Activated T-cell treated with anti-CD3 and anti-CD28 coated beads for 4 hours (primary cell): ENCODE measurements at regions not wholly inside any gene's neighbourhood (a gene's known extent, or its start where the extent isn't known, plus 50 kb on each side); places are given as distances from the start of the nearest gene placed in this dataset.

Experiments used
- DNase-seq: peaks from one replicate; pipeline ENCODE4 v3.0.0-alpha.2; 2020

GRCh38 chr7:42479816-42480633 is 243.0 kb upstream of the GLI3 start:
- no peak for DNase-seq

DNA sequence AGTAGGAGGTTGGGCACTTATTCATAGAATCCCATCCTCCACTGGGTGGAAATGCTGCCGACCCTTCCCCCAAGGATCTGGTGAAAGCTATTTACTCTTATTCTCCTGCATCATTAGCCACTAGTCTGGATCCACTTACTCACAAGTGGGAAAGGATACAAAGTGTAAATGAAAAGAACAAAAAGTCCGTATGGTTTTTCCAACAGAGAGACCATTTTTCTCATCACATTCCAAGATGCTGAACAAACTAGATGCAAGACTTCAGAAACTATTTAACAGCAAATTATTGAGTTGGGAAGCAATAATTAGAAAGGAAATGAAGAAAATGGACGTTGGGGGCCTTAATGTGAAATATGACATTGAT is 242.4 kb upstream of the GLI3 start:
- DNase-seq = no peak

DNA sequence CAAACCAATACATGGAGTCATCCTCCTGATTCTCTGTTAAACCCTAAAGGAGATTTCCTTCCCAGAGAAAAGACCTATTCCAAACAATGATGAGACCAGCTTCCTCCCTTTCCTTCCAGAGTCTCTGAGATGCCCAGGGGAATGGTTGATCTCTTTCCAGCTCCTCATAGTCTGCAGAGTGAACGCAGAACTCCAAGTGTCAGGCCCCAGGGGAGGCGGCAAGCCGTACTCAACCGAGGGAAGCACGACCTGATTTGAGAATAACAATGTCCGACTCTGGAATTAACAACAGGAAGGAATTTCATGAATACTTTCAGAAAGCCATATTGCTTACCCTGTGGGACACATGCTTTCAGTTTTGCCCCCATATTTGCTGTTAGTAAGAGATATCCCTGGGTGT is 241.7 kb upstream of the GLI3 start:
- no peak for DNase-seq

- no peak for DNase-seq
Observed at GRCh38 chr7:42476255-42476654, 239.2 kb upstream of the GLI3 start.

DNA sequence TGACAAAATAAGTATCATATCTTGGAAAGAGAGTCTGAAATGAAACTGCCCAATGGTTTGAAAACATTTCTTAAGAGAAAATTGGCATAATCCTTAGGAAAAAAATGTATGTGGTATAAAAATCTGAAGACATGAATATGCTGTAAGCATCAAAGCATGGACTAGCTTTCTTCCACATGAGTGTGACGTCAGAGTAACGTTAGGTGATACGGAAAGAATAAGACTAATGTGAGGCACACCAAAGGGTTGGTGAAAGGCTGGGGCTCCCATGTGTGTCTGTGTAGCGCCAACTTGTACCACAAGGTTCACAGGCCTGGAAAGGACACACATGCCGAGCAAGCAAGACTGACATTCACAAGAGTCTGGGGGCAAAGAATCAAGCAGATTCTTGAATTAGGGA is 238.1 kb upstream of the GLI3 start:
- DNase-seq = no peak

- DNase-seq = no peak
Observed at GRCh38 chr7:42473099-42473498, 236.1 kb upstream of the GLI3 start.

- no peak for DNase-seq
Observed at GRCh38 chr7:42471573-42472174, 234.7 kb upstream of the GLI3 start.

DNA sequence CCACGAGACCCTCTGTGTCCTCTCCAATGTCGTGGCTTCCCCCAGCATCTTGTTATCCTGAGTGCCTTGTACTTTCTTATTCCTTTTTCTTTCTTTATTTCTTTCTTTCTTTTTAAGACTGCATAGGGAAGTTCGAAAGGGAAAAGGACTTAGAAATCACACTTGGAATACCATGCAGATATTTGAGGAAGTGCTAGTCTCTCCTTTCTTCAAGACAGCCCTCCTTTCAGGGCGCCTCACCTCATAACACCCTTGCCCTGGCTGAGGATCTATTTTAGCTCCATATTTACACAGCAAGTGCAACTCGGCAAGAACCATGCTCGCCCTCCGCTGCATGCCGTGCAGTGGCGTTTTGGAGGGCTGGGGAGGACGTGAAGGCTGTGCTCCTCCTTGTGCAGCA is 232.3 kb upstream of the GLI3 start:
- no peak for DNase-seq

DNA sequence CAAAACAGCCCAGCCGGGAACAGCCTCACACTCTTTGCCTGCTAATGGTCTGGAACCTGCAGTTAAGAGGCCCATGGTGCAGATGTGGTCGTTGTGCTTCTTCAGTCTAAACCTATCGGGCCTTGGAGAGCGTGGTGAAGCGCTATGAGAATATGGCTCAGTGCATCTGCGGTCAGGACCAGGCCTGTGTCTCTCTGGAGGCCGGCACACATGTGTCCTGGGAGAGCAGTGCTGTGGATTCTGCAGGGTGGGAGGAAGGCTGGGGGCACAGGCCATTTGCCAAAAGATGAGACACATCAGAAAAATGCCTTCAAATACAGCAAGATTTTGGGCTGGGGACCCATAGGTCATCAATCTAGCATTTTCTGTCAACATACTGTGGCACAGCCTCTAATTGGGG is 231.5 kb upstream of the GLI3 start:
- no peak for DNase-seq

GRCh38 chr7:42461537-42461936 is 224.5 kb upstream of the GLI3 start:
- DNase-seq = no peak

- DNase-seq = no peak
Observed at GRCh38 chr7:42460933-42461332, 223.9 kb upstream of the GLI3 start.

DNA sequence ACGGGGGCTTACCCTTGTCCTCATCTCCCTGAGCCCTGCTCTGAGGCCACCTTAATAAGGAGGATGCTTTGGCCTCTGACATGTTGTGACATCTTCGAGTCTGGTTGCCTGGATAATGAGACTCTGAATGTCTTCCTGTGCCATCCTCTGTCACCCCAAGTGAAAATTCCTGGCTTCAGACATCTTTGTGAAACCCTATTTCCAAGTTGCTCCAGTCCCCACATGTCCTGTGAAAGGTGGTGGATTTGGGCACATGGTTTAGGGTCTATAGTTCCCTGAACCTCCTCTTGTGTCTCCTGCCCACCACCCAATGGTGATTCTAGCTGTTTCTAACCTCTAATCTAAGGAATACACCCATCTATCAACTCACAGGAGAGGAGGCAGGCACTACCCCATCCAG is 223.1 kb upstream of the GLI3 start:
- DNase-seq = no peak

DNA sequence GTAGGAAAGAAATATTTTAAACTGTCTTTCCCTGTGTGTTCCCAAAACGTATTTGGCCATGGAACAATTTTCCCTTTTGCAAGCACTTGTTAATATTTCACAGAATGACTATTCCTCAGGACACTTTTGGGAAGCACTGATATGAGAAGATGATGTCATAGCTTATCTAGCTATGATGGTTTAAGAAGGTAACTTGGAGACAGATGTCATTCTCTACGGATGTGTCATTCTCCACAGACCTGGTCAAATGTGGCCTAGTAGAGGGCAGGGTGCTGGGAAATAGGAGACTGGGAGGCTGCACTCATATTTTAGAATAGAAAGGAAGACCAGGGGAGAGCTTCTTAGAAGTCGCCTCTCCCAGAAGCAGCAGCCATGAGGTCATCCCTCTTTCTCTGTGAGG is 220.7 kb upstream of the GLI3 start:
- no peak for DNase-seq

- no peak for DNase-seq
Observed at GRCh38 chr7:42456756-42457276, 219.8 kb upstream of the GLI3 start.

DNA sequence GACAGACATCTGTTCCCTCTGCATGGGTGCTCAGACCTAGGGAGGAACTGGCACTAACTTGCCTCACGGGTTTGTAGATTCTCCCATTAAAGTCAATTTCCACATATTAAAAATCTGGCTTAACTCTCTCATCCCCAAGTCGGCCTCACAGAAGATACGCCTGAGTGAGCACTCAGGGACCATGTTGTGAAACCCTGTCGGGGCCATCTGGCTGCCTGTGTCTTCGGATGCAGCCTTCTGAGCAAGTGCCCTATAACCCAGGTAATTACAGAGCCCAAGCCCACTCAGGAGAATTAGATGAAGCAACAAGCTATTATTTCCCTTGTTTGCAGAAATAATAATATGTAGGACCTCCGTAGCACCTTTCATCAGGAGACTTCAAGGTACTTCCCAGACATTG is 219.3 kb upstream of the GLI3 start:
- DNase-seq = no peak

DNA sequence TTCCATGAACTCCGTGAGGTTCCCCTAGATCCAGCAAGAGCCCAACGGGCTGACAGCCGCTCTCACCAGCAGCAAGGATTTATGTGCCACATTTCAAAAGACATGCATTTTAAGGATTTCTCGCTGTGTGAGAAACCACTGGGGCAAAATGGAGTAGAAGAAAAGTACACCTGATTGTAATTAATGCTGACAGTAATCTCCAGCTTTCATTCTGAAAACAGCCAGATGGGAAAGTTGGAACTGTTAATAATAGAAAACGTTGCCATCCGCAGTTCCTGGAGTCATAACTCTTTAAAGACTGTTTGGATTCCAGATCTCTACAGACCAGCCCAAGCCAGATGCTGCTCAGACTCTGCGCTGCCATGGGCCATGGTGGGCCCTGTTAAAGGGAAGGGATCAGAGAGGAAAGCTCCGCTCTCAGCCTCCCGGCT is 216.9 kb upstream of the GLI3 start:
- DNase-seq = no peak

DNA sequence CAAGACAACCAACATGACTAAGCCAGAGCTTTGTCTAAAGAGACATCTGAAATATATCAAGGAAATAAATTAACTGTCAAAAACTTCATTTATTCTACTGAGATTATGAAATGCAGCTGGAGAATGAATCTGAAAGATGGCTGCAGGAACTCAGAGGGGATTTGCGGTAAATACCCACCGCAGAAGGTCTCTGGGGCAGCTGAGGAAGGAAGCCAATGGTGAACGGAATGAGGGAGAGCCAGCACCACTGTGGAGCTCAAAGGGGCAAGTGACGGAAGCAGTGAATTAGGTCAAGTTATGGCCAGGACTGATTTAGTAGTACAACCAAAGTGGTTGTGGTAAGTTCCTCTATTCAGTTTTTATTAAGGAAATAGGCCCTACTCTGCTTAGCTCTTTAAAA is 215.3 kb upstream of the GLI3 start:
- DNase-seq = no peak

DNA sequence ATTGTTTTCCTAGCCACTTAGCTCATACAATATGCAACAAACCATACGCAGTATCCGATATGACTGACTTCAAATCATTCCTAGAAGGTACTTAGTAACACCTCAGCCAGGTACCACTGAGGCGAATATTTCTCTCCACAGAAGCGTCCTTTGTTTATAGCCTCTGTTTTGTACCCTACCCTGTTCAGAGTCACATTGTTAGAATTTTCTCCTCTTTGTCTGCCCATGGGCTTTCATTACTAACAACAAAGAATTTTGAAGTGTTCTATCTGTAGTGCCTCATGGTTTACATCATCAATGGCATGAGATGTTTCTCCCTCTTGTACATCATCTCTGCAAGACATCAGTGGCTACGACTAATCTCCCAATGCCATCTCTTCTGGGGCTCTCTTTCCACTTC is 212.4 kb upstream of the GLI3 start:
- no peak for DNase-seq

DNA sequence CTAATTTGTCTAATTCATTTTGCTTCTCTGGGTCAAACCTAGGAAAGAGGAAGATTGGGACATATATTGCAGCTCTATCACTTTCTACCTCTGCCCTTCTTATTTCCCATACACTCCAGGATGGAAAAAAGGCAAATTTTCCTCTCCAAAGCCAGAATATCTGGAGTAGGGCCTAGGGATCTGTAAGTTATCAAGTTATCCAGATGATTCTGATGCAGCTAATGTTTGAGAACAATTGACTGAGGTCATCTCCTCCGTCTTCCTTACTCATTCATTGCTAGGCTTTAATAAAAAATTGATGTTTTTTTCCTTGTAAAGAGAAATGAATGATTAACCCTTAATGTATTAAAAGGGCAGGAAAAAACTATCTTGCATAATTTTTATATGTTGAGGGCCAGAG is 211.9 kb upstream of the GLI3 start:
- no peak for DNase-seq

DNA sequence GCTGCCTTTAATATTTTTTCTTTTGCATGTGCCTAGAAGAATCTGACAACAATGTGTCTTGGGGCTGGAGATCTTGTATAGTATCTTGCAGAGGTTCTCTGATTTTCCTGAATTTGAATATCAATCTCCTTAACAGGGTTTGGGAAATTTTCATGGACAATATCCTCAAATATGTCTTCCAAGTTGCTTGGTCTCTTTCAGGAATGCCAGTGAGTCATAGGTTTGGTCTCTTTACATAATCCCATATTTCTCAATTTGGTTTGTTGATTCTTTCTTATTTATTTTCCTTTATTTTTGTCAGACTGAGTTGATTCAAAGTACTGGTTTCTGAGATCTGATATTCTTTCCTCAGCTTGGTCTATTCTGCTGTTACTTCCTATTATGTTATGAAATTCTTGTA is 208.7 kb upstream of the GLI3 start:
- no peak for DNase-seq

GRCh38 chr7:42440951-42441350 is 203.9 kb upstream of the GLI3 start:
- no peak for DNase-seq

DNA sequence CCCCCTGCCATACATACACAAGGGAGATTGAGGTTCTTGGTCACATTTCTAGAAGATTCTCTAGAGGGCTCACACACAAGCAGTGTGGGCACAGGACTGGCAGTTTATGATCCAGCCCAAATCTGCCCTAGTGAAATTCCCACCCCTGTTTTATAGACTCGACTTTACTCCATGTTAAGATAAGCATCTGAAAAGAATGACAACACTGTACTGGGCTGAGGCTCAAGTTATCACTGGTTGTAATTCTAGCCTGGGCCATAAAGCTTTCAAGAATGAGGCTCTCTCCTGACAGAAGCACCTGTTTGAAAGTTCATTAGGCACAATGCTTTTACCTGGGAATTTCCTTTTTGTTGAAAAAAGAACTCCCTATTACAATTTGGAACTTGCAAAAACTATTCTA is 195.6 kb upstream of the GLI3 start:
- DNase-seq = no peak

- DNase-seq = no peak
Observed at GRCh38 chr7:42431873-42432272, 194.9 kb upstream of the GLI3 start.

GRCh38 chr7:42429339-42429738 is 192.3 kb upstream of the GLI3 start:
- no peak for DNase-seq

DNA sequence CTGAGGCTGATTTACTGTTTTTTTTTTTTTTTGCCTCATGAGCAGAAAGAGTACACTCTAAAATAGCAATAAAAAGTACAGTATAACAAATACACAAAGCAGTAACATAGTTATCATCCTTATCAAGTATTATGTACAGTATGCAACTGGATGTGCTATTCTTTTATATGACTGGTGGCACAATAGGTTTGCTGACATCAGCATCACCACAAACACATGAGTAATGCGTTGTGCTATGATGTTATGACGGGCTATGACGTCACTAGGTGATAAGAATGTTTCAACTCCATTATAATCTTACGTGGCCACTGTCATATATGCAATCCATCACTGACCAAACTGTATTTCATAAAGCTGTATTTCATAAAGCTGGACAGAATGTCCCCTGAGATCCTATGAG is 189.2 kb upstream of the GLI3 start:
- no peak for DNase-seq
